SIG-M5 treated with dmso at 0.1 percent for 504 hours (cell line): ENCODE measurements at regions not wholly inside any gene's neighbourhood (a gene's known extent, or its start where the extent isn't known, plus 50 kb on each side); places are given as distances from the start of the nearest gene placed in this dataset.
"Not testable (repeated sequence)": the region's sequence is repeated elsewhere in the genome, so short reads cannot be mapped to it uniquely, and the experiment has no call there.

ENCODE experiments used
- DNase-seq: peaks from one replicate; lab custom pipeline; 2025; ENCODE audit not compliant: unreplicated experiment; lab: John Stamatoyannopoulos, UW

DNA sequence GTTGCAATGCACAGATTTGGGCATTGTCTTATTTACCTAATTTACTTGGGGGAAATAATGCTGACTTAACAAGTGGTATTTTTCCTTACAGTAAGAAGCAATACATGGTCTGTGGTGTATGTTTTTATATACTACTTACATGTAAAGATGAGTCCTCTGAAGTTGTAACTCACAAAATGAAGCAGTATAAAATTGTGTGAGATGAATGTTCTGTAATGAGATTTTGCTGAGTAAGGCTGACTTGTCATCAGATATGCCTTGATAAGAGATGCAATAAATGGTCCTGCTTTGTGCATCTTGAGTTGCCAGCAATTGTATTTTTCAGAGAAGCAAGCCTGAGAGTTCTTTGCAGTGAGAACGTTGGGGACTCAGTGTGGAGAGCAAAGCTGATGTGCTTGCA lies 92.2 kb upstream of the GNAQ start:
- DNase-seq: no peak

- no peak for DNase-seq
Observed at GRCh38 chr9:78122631-78123030, 91.0 kb upstream of the GNAQ start.

GRCh38 chr9:78121488-78121887 lies 89.9 kb upstream of the GNAQ start:
- DNase-seq: peak; percentile 54

DNA sequence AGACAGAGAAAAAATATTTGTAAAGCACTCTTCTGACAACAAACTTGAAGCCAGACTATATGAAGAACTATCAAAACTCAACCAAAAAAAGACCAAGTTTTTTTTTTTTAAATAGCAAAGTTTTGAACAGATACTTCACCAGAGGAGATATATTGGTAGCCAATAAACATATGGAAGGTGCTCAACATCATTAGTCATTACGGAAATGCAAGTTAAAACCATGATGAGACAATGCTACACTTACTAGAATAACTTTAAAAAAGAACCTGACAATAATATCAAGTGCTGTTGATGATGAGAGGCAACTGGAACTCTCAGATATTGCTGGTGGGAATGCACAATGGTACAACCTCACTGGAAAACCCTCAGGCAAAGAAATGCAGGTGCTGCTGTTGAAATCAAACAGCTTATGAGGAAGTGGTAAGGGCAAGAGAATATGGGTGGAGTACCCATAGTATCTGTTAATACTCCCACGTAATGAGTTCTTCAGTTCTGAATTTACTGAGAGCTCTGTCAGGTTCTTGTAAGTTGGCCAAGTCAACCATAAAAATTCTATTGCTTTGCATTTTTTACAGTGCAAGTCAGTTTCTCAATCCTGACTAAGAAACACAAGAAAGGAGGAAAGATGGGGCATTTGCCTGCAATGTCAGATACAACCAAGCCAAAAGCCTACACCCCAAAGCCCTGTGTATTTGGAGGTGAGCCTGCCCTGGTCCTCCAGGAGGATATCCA lies 87.3 kb upstream of the GNAQ start:
- peak; percentile 94 for DNase-seq

- no peak for DNase-seq
Observed at GRCh38 chr9:78115073-78115472, 83.5 kb upstream of the GNAQ start.

- DNase-seq: no peak
Observed at GRCh38 chr9:78114581-78114980, 83.0 kb upstream of the GNAQ start.

DNA sequence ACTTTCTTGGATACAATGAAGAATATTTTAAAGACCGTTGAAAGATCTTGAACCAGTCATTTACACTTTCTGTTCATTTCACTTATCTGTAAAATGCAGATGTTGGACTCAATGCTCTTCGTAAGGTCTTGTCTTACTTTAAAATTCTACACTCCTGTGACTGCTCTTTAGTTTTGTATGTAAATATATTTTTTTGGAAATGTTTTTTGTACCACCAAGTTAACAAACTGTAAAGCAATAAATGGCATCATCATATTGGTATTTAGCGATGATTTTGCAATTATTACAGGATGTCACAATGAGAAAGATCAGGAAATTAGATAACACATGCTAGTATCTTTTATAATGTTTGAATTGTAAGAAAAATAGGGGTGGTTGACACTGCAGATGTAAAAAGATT lies 80.8 kb upstream of the GNAQ start:
- DNase-seq: no peak

- peak; percentile 3 for DNase-seq
Observed at GRCh38 chr9:78112004-78112403, 80.4 kb upstream of the GNAQ start.

- no peak for DNase-seq
Observed at GRCh38 chr9:78109075-78109474, 77.5 kb upstream of the GNAQ start.

DNA sequence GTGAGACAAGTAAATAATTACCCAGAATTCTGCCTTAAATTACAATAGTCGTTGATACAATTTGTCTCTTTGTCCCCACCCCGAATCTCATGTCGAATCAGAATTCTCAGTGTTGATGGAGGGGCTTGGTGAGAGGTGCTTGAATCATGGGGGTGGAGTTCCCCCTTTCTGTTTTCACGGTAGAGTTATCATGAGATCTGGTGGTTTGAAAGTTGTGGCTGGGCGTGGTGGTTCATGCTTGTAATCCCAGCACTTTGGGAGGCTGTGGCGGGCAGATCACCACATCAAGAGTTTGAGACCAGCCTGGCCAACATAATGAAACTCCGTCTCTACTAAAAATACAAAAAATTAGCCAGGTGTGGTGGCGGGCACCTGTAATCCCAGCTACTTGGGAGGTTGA lies 75.0 kb upstream of the GNAQ start:
- not testable (repeated sequence) for DNase-seq

DNA sequence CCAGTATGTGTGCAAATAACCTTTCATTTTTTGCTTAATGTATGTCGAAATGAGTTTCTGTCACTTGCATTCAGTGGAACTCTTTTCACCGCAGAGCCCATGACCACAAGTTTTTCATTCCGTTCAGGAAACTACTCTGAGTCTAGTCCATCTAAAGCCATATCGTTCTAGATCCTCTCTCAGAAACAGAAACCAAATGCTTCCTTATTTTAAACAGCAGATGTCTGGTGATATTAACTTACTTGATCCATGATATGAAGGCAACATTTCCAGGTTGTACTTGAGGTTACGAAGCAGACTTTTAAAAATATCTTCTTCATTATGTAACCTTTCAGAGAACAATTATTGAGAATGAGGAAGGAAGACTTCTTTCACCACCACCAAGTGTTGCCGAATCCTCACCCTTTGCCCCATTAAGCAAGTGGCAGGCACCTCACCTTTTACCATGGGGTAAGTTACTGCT lies 72.4 kb upstream of the GNAQ start:
- DNase-seq: peak; percentile 99

DNA sequence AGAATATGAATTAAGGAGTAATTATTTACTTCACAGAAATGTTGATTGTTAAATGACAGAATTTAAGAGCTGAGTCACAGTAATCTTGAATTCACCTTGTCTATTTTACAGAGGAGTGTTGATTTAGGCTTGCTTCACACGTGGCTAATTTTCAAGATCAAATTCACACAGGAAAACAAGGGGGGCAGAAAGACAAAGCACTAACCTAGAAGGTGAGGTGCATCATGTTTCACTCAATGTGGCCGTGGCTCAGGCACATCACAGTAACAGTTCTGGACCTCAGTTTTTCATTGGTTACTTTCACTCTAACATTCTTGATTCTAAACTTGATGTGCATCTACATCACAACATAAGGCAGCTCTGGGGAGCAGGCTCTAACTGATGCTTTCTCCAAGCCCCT lies 69.6 kb upstream of the GNAQ start:
- no peak for DNase-seq

GRCh38 chr9:78097541-78097940 lies 65.9 kb upstream of the GNAQ start:
- peak; percentile 94 for DNase-seq

DNA sequence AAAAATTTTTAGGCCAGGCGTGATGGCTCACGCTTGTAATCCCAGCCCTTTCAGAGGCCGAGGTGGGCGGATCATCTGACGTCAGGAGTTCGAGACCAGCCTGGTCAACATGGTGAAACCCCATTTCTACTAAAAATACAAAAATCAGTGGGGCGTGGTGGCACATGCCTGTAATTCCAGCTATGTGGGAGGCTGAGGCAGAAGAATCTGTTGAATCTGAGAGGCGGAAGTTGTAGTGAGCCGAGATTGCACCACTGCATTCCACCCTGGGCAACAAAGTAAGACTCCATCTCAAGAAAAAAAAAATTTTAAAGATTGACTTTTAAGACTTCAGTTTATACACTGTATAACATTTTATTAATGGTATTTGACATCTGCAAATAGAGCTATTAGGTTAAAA lies 60.1 kb upstream of the GNAQ start:
- DNase-seq: no peak

- DNase-seq: no peak
Observed at GRCh38 chr9:78089111-78089510, 57.5 kb upstream of the GNAQ start.

- DNase-seq: not testable (repeated sequence)
Observed at GRCh38 chr9:78088190-78088589, 56.6 kb upstream of the GNAQ start.
